IPS-11a (cell line): ENCODE measurements at regions not wholly inside any gene's neighbourhood (a gene's known extent, or its start where the extent isn't known, plus 50 kb on each side); places are given as distances from the start of the nearest gene placed in this dataset.
"Not testable (repeated sequence)": the region's sequence is repeated elsewhere in the genome, so short reads cannot be mapped to it uniquely, and the experiment has no call there.

ENCODE experiments used
- H3K4me3 ChIP-seq: one replicate; pipeline ENCODE4 v1.5.1; 2013; ENCODE audit warnings: low read depth, low read length, control low read depth

DNA sequence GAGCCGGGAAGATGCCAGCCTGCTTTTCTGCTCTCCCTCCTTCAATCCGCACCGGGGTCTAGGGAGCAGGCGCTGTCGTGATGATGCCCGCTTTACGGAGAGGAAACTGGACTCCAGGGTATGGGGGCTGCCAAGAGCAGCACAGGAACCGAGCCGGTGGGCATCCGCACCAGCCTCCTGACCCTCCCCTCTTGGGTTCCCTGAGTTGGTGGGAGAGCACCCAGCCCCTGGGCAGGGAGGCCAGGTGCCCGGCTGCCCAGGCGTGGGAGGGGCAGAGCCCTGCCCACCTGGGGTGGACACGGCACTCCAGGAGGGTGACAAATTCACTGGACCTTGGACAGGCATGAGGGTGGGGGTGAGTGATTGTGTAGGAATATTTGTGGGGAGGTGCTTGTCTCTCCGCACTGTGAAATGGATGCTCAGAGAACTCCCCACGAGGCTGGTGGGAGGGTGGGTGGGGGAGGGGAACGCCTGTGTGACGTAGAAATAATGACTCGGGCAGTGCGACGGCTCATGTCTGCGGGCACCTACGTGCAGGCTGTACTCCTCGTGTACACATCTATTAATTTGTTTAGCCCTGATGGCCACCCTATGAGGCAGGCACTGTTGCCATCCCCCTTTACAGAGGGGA, 173.4 kb downstream of the BMP7 start:
- H3K4me3 ChIP-seq: no peak overlapping the region

- H3K4me3 ChIP-seq: no peak overlapping the region
Observed at GRCh38 chr20:57093766-57094165, 172.7 kb downstream of the BMP7 start.

GRCh38 chr20:57094252-57094891, 172.1 kb downstream of the BMP7 start:
- H3K4me3 ChIP-seq: no peak overlapping the region

DNA sequence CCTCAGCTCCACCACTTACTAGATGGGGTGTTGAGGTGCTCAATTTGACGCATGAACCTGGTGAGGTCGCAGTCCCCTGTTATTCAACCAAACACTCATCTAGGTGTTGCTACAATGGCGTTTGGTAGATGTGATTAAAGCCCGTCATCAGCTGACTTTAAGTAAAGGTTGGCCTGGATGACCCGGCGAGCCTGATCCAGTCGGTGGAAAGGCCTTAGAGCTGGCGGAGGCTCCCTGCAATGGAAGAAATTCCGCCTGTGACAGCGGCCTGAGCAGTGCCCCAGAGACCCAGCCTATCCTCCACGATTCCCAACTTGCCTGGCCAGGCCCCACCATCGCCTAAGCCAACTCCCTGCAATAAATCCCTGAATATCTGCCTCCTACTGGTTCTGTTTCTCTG, 171.4 kb downstream of the BMP7 start:
- no peak overlapping the region for H3K4me3 ChIP-seq

GRCh38 chr20:57095426-57095825, 171.0 kb downstream of the BMP7 start:
- H3K4me3 ChIP-seq: no peak overlapping the region

- no peak overlapping the region for H3K4me3 ChIP-seq
Observed at GRCh38 chr20:57097245-57097915, 169.1 kb downstream of the BMP7 start.

- H3K4me3 ChIP-seq: no peak overlapping the region
Observed at GRCh38 chr20:57102160-57102559, 164.3 kb downstream of the BMP7 start.

GRCh38 chr20:57102566-57102965, 163.9 kb downstream of the BMP7 start:
- H3K4me3 ChIP-seq: no peak overlapping the region

DNA sequence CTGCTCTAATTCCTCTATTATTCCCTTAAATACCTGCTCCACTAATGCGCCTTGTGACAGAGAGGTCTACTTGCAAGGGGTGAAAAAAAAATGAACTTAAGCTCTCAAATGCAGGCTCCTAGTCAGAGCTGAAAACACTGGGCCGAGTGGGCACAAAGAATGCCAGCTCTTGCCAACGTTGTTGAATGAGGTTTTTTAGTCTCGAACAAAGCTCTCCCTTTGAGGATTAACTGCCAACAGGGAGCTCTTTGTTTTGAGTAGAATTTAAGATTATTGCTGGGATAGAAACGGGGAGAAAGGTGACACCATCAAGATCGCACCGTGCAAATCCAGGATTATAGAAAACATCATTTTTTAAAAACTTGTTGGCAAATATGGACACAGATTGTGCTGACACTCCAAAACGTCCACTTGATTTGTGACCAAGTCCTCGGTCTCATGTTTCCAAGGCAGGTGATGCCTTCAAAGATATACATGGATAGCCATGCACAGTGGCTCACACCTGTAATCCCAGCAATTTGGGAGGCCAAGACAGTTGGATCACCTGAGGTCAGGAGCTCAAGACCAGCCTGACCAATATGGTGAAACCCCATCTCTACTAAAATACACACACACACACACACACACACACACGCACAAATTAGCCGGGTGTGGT, 163.2 kb downstream of the BMP7 start:
- H3K4me3 ChIP-seq: no peak overlapping the region

DNA sequence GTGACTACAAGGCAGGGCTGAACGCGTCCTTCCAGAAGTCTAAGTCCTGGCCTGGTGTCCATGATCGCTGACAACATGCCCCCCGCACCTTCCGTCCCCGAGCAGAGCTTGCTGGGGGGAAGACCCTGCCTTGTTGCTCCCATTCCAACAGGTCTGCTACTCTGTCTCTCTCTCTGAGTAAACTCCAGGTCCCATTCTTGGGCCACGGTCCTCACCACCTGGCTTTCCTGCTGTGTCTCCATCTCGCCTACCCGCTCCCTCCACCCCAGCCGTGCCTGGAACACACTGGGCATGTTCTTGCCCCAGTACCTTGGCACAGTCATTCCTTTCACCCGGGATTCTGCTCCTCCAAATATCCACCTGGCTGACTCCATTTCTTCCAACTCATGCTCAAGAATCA, 162.3 kb downstream of the BMP7 start:
- no peak overlapping the region for H3K4me3 ChIP-seq

- no peak overlapping the region for H3K4me3 ChIP-seq
Observed at GRCh38 chr20:57104651-57105204, 161.7 kb downstream of the BMP7 start.

GRCh38 chr20:57106030-57106682, 160.3 kb downstream of the BMP7 start:
- no peak overlapping the region for H3K4me3 ChIP-seq

GRCh38 chr20:57106692-57107091, 159.7 kb downstream of the BMP7 start:
- no peak overlapping the region for H3K4me3 ChIP-seq

GRCh38 chr20:57107208-57107607, 159.2 kb downstream of the BMP7 start:
- no peak overlapping the region for H3K4me3 ChIP-seq

DNA sequence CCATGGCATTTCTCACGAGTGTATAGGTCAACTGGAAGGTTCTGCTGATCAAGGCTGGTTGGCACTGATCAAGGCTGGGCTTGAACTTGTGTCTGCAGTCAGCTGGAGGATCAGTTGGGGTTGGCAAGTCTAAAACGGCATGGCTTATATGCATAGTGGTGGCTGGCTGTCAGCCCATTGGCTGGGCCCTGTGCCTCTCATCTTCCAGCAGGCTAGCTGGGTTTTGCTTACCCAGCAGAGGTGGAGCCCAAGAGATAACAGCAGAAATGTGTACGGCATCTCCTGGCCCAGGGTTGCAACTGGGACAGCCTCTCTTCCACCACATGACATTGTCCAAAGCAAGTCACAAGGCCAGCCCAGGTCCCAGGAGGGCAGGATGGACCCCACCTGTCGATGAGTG, 158.2 kb downstream of the BMP7 start:
- no peak overlapping the region for H3K4me3 ChIP-seq

GRCh38 chr20:57108742-57109570, 157.5 kb downstream of the BMP7 start:
- H3K4me3 ChIP-seq: no peak overlapping the region

DNA sequence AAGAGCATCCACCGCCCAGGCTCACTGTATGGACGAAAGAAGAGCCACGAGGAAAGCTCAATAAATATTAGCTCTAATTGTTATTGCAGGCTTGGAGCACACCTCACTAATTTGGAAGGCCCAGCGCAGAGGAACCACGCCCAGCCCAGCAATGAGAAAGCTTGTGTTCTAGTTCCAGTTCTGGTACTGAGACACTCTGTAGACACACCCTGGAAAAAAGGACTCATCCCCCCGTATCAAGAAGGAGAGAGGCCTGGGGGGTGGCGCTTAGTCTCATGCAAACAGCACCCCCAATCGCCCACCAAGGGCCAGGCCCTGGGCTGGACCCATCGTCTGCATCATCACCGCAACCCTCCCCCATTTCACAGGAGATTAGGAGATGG, 156.9 kb downstream of the BMP7 start:
- H3K4me3 ChIP-seq: no peak overlapping the region

- not testable (repeated sequence) for H3K4me3 ChIP-seq
Observed at GRCh38 chr20:57110121-57111027, 156.1 kb downstream of the BMP7 start.

DNA sequence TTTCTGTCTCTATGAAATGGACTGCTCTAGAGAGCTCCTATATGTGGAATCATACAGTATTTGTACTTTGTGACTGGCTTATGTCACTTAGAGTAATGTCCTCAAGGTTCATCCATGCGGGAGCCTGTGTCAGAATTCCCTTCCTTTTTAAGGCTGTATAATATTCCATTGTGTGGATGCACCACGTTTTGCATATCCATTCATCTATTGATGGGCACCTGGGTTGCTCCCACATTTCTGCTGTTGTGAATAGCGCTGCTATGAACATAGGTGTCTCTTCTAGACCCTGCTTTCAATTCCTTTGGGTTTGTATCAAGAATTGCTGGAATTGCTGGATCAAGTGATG, 155.4 kb downstream of the BMP7 start:
- no peak overlapping the region for H3K4me3 ChIP-seq
